GM12865 (cell line): ENCODE measurements at regions not wholly inside any gene's neighbourhood (a gene's known extent, or its start where the extent isn't known, plus 50 kb on each side); places are given as distances from the start of the nearest gene placed in this dataset.
"Not testable (repeated sequence)": the region's sequence is repeated elsewhere in the genome, so short reads cannot be mapped to it uniquely, and the experiment has no call there.

Experiments used
- DNase-seq: peaks from one replicate; pipeline ENCODE4 v3.0.0; 2010; ENCODE audit warnings: low read depth
- H3K4me3 ChIP-seq: 2 replicates; pipeline ENCODE4 v1.5.1; 2011; ENCODE audit warnings: mild to moderate bottlenecking, low read depth, low read length, control low read depth
- CTCF ChIP-seq: IDR thresholded peaks from 2 replicates; pipeline ENCODE4 v1.5.1; 2011; ENCODE audit warnings: low read length, control low read depth, low read depth, inconsistent platforms; ENCODE audit not compliant: insufficient read depth; ENCODE audit errors: missing control alignments

- no peak for DNase-seq
- no peak for TF ChIP-seq CTCF
- H3K4me3 ChIP-seq = no peak overlapping the region
Measured at GRCh38 chr5:28603869-28604268, 1565.5 kb upstream of the CDH9 start.

- H3K4me3 ChIP-seq = no peak overlapping the region
- DNase-seq = no peak
- no peak for TF ChIP-seq CTCF
Measured at GRCh38 chr5:28602429-28602828, 1564.0 kb upstream of the CDH9 start.

- not testable (repeated sequence) for DNase-seq
Measured at GRCh38 chr5:28596707-28597106, 1558.3 kb upstream of the CDH9 start.

GRCh38 chr5:28580616-28581015 lies 1542.2 kb upstream of the CDH9 start:
- DNase-seq = no peak
- H3K4me3 ChIP-seq = no peak overlapping the region
- no peak for TF ChIP-seq CTCF

More at GRCh38 chr5:28596707-28597106, 1558.3 kb upstream of the CDH9 start:
- not testable (repeated sequence) for H3K4me3 ChIP-seq

GRCh38 chr5:28576022-28576421 lies 1537.6 kb upstream of the CDH9 start:
- TF ChIP-seq CTCF = no peak
- H3K4me3 ChIP-seq = no peak overlapping the region
- DNase-seq = no peak

GRCh38 chr5:28575368-28575767 lies 1537.0 kb upstream of the CDH9 start:
- no peak for DNase-seq
- TF ChIP-seq CTCF = no peak
- no peak overlapping the region for H3K4me3 ChIP-seq

- DNase-seq = no peak
- TF ChIP-seq CTCF = no peak
- H3K4me3 ChIP-seq = no peak overlapping the region
Measured at GRCh38 chr5:28574606-28575005, 1536.2 kb upstream of the CDH9 start.
